ENCODE measurements at regions not wholly inside any gene's neighbourhood (a gene's known extent, or its start where the extent isn't known, plus 50 kb on each side); places are given as distances from the start of the nearest gene placed in this dataset.
"Not testable (repeated sequence)": the region's sequence is repeated elsewhere in the genome, so short reads cannot be mapped to it uniquely, and the experiment has no call there.

GRCh38 chr16:16565326-16565725 lies 186.4 kb downstream of the NPIPA7 start:
- H3K27me3 ChIP-seq (ENCODE audit: insufficient read depth, low read length, poor library complexity); H2AFZ ChIP-seq (ENCODE audit: low read depth, low read length); H3K27ac ChIP-seq (ENCODE audit: low read length); H3K4me2 ChIP-seq (ENCODE audit: insufficient read depth, low read length); H3K4me1 ChIP-seq (ENCODE audit: insufficient read depth, low read length); H3K36me3 ChIP-seq (ENCODE audit: insufficient read depth, low read length); H3K9ac ChIP-seq (ENCODE audit: low read depth, low read length); DNase-seq; H3K79me2 ChIP-seq (ENCODE audit: insufficient read depth, low read length); ATAC-seq (ENCODE audit: insufficient read depth, low read depth); H3K9me3 ChIP-seq (ENCODE audit: insufficient read depth, low read length, severe bottlenecking); H4K20me1 ChIP-seq (ENCODE audit: insufficient read depth, low read length); H3K4me3 ChIP-seq (ENCODE audit: low read depth in 1 of 2, low read length in 2 of 2): not testable (repeated sequence)

DNA sequence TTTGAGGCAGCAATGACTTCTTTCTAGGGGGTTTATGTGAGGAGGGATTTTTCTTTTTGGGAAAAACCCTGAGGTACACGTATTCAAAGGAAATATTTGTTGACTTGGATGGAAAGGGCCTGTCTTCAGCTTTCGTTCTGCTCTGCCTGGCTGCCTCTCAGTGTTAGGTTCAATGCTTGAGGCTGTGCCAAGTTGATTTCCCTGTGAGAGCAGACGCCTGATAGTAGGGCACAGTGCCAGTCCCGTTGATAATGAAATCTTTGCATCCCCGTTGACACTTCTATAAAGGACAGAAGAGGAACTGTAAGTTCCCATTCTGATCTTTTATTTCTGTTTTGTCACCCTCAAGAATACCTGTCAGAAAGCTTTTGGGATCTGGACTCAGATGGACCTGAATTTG lies 191.1 kb downstream of the NPIPA7 start:
- H3K4me1 ChIP-seq (ENCODE audit: insufficient read depth, low read length); DNase-seq; H3K9ac ChIP-seq (ENCODE audit: low read depth, low read length); H2AFZ ChIP-seq (ENCODE audit: low read depth, low read length); H3K4me2 ChIP-seq (ENCODE audit: insufficient read depth, low read length); H3K36me3 ChIP-seq (ENCODE audit: insufficient read depth, low read length); H3K9me3 ChIP-seq (ENCODE audit: insufficient read depth, low read length, severe bottlenecking); H3K27me3 ChIP-seq (ENCODE audit: insufficient read depth, low read length, poor library complexity); H4K20me1 ChIP-seq (ENCODE audit: insufficient read depth, low read length); ATAC-seq (ENCODE audit: insufficient read depth, low read depth); H3K79me2 ChIP-seq (ENCODE audit: insufficient read depth, low read length); H3K4me3 ChIP-seq (ENCODE audit: low read depth in 1 of 2, low read length in 2 of 2); H3K27ac ChIP-seq (ENCODE audit: low read length): not testable (repeated sequence)

GRCh38 chr16:16570874-16571273 lies 191.9 kb downstream of the NPIPA7 start:
- not testable (repeated sequence) for H3K27me3 ChIP-seq (ENCODE audit: insufficient read depth, low read length, poor library complexity)

DNA sequence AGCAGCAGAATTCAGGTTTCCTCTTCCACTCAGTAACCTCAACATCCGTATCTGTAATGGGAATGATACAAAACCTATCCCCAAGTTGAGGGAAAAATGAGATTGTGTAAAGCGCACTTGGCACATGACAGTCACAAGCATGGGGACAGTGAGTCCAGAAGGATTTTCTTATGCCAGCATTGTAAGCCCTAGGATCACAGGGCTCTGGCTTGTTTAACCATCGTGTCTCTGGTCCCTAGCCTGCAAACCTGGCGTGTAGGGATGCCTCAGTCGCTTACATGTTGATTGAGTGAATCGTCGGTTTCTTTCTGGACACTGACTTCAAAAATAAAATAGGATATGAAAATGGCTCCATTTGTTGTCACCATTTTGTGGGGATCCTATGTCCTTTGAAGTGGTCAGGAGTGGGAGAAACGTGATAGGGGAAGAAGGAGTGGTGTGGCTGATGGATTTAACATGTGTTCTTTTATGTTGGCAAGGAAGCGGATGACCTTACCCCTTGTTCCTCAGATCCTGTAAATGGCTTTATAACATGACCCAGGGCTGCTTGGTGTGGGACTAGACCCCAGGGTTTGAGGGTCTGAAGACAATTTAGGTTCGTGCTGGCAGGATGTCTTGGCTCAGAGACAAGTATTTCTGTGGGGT lies 193.3 kb downstream of the NPIPA7 start:
- DNase-seq; H3K4me2 ChIP-seq (ENCODE audit: insufficient read depth, low read length); H2AFZ ChIP-seq (ENCODE audit: low read depth, low read length); H4K20me1 ChIP-seq (ENCODE audit: insufficient read depth, low read length); H3K4me1 ChIP-seq (ENCODE audit: insufficient read depth, low read length); H3K4me3 ChIP-seq (ENCODE audit: low read depth in 1 of 2, low read length in 2 of 2); H3K27ac ChIP-seq (ENCODE audit: low read length); H3K9me3 ChIP-seq (ENCODE audit: insufficient read depth, low read length, severe bottlenecking); H3K27me3 ChIP-seq (ENCODE audit: insufficient read depth, low read length, poor library complexity); H3K36me3 ChIP-seq (ENCODE audit: insufficient read depth, low read length); H3K79me2 ChIP-seq (ENCODE audit: insufficient read depth, low read length); H3K9ac ChIP-seq (ENCODE audit: low read depth, low read length): not testable (repeated sequence)
- ATAC-seq (ENCODE audit: insufficient read depth, low read depth) = peak; percentile 39; the same call in 1 of the 3 replicates

More at GRCh38 chr16:16570874-16571273, 191.9 kb downstream of the NPIPA7 start:
- not testable (repeated sequence) for H3K9me3 ChIP-seq (ENCODE audit: insufficient read depth, low read length, severe bottlenecking); H3K4me1 ChIP-seq (ENCODE audit: insufficient read depth, low read length); H2AFZ ChIP-seq (ENCODE audit: low read depth, low read length); H3K4me2 ChIP-seq (ENCODE audit: insufficient read depth, low read length); DNase-seq; ATAC-seq (ENCODE audit: insufficient read depth, low read depth); H3K36me3 ChIP-seq (ENCODE audit: insufficient read depth, low read length); H3K27ac ChIP-seq (ENCODE audit: low read length); H3K79me2 ChIP-seq (ENCODE audit: insufficient read depth, low read length); H3K4me3 ChIP-seq (ENCODE audit: low read depth in 1 of 2, low read length in 2 of 2); H4K20me1 ChIP-seq (ENCODE audit: insufficient read depth, low read length); H3K9ac ChIP-seq (ENCODE audit: low read depth, low read length)

DNA sequence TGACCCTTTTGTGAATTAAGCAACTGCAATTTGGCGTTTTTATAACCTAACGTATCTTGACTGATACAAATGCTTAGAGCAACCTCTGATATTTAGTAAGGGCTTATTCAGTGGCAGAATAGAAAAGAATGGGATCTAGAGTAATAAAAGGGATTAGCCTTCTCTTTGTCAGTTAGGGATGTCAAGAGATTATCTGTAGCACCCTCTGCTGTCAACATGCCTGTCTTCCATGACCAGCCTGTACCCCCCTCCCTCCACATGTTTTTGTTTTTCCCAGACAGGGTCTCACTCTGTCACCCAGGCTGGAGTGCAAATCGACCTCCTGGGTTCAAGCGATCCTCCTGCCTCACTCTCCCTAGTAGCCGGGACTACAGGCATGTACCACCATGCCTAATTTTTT lies 198.1 kb downstream of the NPIPA7 start:
- H3K36me3 ChIP-seq (ENCODE audit: insufficient read depth, low read length); H2AFZ ChIP-seq (ENCODE audit: low read depth, low read length); H3K27ac ChIP-seq (ENCODE audit: low read length); H3K4me2 ChIP-seq (ENCODE audit: insufficient read depth, low read length); DNase-seq; H3K9ac ChIP-seq (ENCODE audit: low read depth, low read length); ATAC-seq (ENCODE audit: insufficient read depth, low read depth); H3K9me3 ChIP-seq (ENCODE audit: insufficient read depth, low read length, severe bottlenecking); H3K4me3 ChIP-seq (ENCODE audit: low read depth in 1 of 2, low read length in 2 of 2); H3K4me1 ChIP-seq (ENCODE audit: insufficient read depth, low read length); H3K27me3 ChIP-seq (ENCODE audit: insufficient read depth, low read length, poor library complexity); H3K79me2 ChIP-seq (ENCODE audit: insufficient read depth, low read length); H4K20me1 ChIP-seq (ENCODE audit: insufficient read depth, low read length): not testable (repeated sequence)

DNA sequence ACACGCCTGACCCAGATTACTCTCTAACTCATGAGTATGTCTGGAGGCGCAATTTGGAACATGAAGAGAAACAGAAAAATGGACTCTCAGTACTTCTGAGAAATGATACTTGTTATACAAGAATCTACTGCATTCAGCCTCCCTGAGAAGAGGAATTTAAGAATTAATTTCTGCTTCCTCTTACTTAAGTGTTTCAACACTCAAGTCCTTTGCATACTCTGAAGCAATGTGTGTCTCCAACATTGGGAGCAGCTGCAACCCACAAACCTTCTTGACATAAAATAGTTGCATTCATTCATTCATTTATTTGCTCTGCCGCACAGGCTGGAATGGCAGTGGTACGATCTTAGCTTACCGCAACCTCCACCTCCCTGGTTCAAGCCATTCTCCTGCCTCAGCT lies 199.8 kb downstream of the NPIPA7 start:
- H3K4me2 ChIP-seq (ENCODE audit: insufficient read depth, low read length) = no peak overlapping the region
- H3K27me3 ChIP-seq (ENCODE audit: insufficient read depth, low read length, poor library complexity) = no peaks in the 10 kb centered on the region
- H3K27ac ChIP-seq (ENCODE audit: low read length) = no peak overlapping the region
- no peaks in the 10 kb centered on the region for H3K79me2 ChIP-seq (ENCODE audit: insufficient read depth, low read length)
- ATAC-seq (ENCODE audit: insufficient read depth, low read depth) = no peak
- H3K36me3 ChIP-seq (ENCODE audit: insufficient read depth, low read length) = no peaks in the 10 kb centered on the region
- no peak overlapping the region for H3K4me3 ChIP-seq (ENCODE audit: low read depth in 1 of 2, low read length in 2 of 2)
- H3K9ac ChIP-seq (ENCODE audit: low read depth, low read length) = no peak overlapping the region
- H4K20me1 ChIP-seq (ENCODE audit: insufficient read depth, low read length) = no peaks in the 10 kb centered on the region
- no peak for DNase-seq
- H3K9me3 ChIP-seq (ENCODE audit: insufficient read depth, low read length, severe bottlenecking) = no peaks in the 10 kb centered on the region
- H2AFZ ChIP-seq (ENCODE audit: low read depth, low read length) = no peak overlapping the region
- no peak for TF ChIP-seq EZH2 (IDR thresholded peaks at IDR 0.05; ENCODE audit: borderline replicate concordance, low read depth, low read length, severe bottlenecking)
- TF ChIP-seq, protein P1, sequence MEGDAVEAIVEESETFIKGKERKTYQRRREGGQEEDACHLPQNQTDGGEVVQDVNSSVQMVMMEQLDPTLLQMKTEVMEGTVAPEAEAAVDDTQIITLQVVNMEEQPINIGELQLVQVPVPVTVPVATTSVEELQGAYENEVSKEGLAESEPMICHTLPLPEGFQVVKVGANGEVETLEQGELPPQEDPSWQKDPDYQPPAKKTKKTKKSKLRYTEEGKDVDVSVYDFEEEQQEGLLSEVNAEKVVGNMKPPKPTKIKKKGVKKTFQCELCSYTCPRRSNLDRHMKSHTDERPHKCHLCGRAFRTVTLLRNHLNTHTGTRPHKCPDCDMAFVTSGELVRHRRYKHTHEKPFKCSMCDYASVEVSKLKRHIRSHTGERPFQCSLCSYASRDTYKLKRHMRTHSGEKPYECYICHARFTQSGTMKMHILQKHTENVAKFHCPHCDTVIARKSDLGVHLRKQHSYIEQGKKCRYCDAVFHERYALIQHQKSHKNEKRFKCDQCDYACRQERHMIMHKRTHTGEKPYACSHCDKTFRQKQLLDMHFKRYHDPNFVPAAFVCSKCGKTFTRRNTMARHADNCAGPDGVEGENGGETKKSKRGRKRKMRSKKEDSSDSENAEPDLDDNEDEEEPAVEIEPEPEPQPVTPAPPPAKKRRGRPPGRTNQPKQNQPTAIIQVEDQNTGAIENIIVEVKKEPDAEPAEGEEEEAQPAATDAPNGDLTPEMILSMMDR (IDR thresholded peaks at IDR 0.05; ENCODE audit: borderline replicate concordance, extremely low read depth, low read length, poor library complexity, severe bottlenecking) = no peak
- no peaks in the 10 kb centered on the region for H3K4me1 ChIP-seq (ENCODE audit: insufficient read depth, low read length)

DNA sequence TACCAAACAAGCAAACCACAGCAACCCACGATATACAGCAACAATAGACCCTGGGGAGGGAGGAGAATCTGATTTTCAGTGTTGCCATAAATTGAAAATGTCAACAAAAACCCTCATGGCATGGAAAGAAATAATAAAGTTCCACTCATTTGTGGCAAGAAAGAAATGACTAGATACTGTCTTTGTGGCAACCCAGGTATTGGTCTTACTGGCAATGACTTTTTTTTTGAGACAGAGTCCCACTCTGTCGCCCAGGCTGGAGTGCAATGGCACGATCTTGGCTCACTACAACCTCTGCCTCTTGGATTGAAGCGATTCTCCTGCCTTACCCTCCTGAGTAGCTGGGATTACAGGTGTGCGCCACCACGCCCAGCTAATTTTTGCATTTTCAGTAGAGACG lies 204.0 kb downstream of the NPIPA7 start:
- H3K27me3 ChIP-seq (ENCODE audit: insufficient read depth, low read length, poor library complexity); H3K4me2 ChIP-seq (ENCODE audit: insufficient read depth, low read length); DNase-seq; H3K4me3 ChIP-seq (ENCODE audit: low read depth in 1 of 2, low read length in 2 of 2); H4K20me1 ChIP-seq (ENCODE audit: insufficient read depth, low read length); H2AFZ ChIP-seq (ENCODE audit: low read depth, low read length); H3K36me3 ChIP-seq (ENCODE audit: insufficient read depth, low read length); H3K4me1 ChIP-seq (ENCODE audit: insufficient read depth, low read length); H3K79me2 ChIP-seq (ENCODE audit: insufficient read depth, low read length); H3K9me3 ChIP-seq (ENCODE audit: insufficient read depth, low read length, severe bottlenecking); H3K27ac ChIP-seq (ENCODE audit: low read length); H3K9ac ChIP-seq (ENCODE audit: low read depth, low read length); ATAC-seq (ENCODE audit: insufficient read depth, low read depth): not testable (repeated sequence)

Measured in DND-41 (cell line).